Neural progenitor cell (in vitro differentiated cells): ENCODE measurements at regions not wholly inside any gene's neighbourhood (a gene's known extent, or its start where the extent isn't known, plus 50 kb on each side); places are given as distances from the start of the nearest gene placed in this dataset.

Source experiments
- EZH2 ChIP-seq: fragments of 200-600 bp; sonication (generic); IDR thresholded peaks from 2 replicates; pipeline ENCODE4 v1.6.1; 2017; ENCODE audit warnings: antibody characterized with exemption, mild to moderate bottlenecking, moderate library complexity
- TF ChIP-seq, protein P1 (sequence below): fragments of 200-600 bp; sonication (generic); IDR thresholded peaks from 2 replicates; pipeline ENCODE4 v1.5.1; 2017; ENCODE audit warnings: antibody characterized with exemption, mild to moderate bottlenecking

GRCh38 chr3:189424922-189425321, 206.3 kb upstream of the TP63 start:
- TF ChIP-seq EZH2, result no peak
- TF ChIP-seq, protein P1, sequence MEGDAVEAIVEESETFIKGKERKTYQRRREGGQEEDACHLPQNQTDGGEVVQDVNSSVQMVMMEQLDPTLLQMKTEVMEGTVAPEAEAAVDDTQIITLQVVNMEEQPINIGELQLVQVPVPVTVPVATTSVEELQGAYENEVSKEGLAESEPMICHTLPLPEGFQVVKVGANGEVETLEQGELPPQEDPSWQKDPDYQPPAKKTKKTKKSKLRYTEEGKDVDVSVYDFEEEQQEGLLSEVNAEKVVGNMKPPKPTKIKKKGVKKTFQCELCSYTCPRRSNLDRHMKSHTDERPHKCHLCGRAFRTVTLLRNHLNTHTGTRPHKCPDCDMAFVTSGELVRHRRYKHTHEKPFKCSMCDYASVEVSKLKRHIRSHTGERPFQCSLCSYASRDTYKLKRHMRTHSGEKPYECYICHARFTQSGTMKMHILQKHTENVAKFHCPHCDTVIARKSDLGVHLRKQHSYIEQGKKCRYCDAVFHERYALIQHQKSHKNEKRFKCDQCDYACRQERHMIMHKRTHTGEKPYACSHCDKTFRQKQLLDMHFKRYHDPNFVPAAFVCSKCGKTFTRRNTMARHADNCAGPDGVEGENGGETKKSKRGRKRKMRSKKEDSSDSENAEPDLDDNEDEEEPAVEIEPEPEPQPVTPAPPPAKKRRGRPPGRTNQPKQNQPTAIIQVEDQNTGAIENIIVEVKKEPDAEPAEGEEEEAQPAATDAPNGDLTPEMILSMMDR, result no peak
